CD8-positive, alpha-beta memory T cell (primary cell): ENCODE measurements at regions not wholly inside any gene's neighbourhood (a gene's known extent, or its start where the extent isn't known, plus 50 kb on each side); places are given as distances from the start of the nearest gene placed in this dataset.
A peak's percentile ranks its signal among the peaks of the same experiment; 100 is the strongest.

ENCODE experiments used
- CTCF ChIA-PET: fragments of 350-600 bp; sonication (Branson Sonifier 250); formaldehyde crosslinking; loops from one replicate; lab custom pipeline; 2021; ENCODE audit warnings: antibody characterized with exemption; lab: Charles Lee
- POLR2A ChIA-PET: fragments of 350-600 bp; sonication (Branson Sonifier 250); formaldehyde crosslinking; loops from one replicate; lab custom pipeline; 2021; ENCODE audit warnings: antibody characterized with exemption; lab: Charles Lee
- DNase-seq, 5 donors: peaks; one replicate each; pipeline versions ENCODE4 v3.0.0 to v3.0.0-alpha.2; 2020 to 2022; ENCODE audit warnings: mixed read lengths in 1 of 5
- H3K27ac ChIP-seq: one replicate; pipeline ENCODE4 v1.7.0; 2013; ENCODE audit warnings: low read depth, mild to moderate bottlenecking, low read length, moderate library complexity
- H3K27me3 ChIP-seq: 2 replicates; pipeline ENCODE4 v1.7.0; 2013; ENCODE audit warnings: low read length, mild to moderate bottlenecking; ENCODE audit not compliant: insufficient read depth, poor library complexity, severe bottlenecking
- H3K36me3 ChIP-seq: 2 replicates; pipeline ENCODE4 v1.7.0; 2013; ENCODE audit warnings: mild to moderate bottlenecking, low read length, moderate library complexity; ENCODE audit not compliant: insufficient read depth
- H3K4me1 ChIP-seq: 2 replicates; pipeline ENCODE4 v1.7.0; 2013; ENCODE audit warnings: mild to moderate bottlenecking, low read length, moderate library complexity; ENCODE audit not compliant: insufficient read depth
- H3K4me3 ChIP-seq: 2 replicates; pipeline ENCODE4 v1.7.0; 2013; ENCODE audit warnings: mild to moderate bottlenecking, low read length
- H3K9me3 ChIP-seq: 2 replicates; pipeline ENCODE4 v1.7.0; 2013; ENCODE audit warnings: mild to moderate bottlenecking, low read length
- H3K27ac Mint-ChIP-seq, 8 donors: one replicate each; pipeline ENCODE4 v1.8.0; 2020 to 2021; ENCODE audit warnings: mixed read lengths in 8 of 8, mild to moderate bottlenecking in 6 of 8, inconsistent platforms in 3 of 8, moderate library complexity in 3 of 8
- H3K27me3 Mint-ChIP-seq, 2 donors: one replicate each; pipeline ENCODE4 v1.8.0; 2020 to 2021; ENCODE audit warnings: mixed read lengths in 2 of 2, mild to moderate bottlenecking in 1 of 2, moderate library complexity in 1 of 2
- H3K36me3 Mint-ChIP-seq, 3 donors: one replicate each; pipeline ENCODE4 v1.8.0; 2020 to 2021; ENCODE audit warnings: mixed read lengths in 3 of 3, inconsistent platforms in 1 of 3, mild to moderate bottlenecking in 1 of 3
- H3K4me1 Mint-ChIP-seq, 3 donors: one replicate each; pipeline ENCODE4 v1.8.0; 2020 to 2021; ENCODE audit warnings: mixed read lengths in 3 of 3, inconsistent platforms in 1 of 3, mild to moderate bottlenecking in 1 of 3
- H3K4me3 Mint-ChIP-seq, 7 donors: one replicate each; pipeline ENCODE4 v1.8.0; 2020 to 2021; ENCODE audit warnings: mixed read lengths in 7 of 7, mild to moderate bottlenecking in 6 of 7, moderate library complexity in 4 of 7, inconsistent platforms in 2 of 7
- H3K9me3 Mint-ChIP-seq, 5 donors: one replicate each; pipeline ENCODE4 v1.8.0; 2020 to 2022; ENCODE audit warnings: mixed read lengths in 5 of 5, mild to moderate bottlenecking in 3 of 5, moderate library complexity in 2 of 5, inconsistent platforms in 1 of 5

GRCh38 chr3:151962352-151962751 is 88.9 kb downstream of the SUCNR1 start:
- Mint-ChIP-seq H3K4me1 (no peaks in the 10 kb centered on the region), H3K36me3 (no peaks in the 10 kb centered on the region), H3K9me3 (no peaks in the 10 kb centered on the region), H3K27me3 (peaks cover 1 to 20% of the 10 kb centered on the region in 2 donors), H3K4me3 (no peak overlapping the region), H3K27ac (no peak overlapping the region)
- H3K27me3 ChIP-seq, result no peaks in the 10 kb centered on the region
- H3K4me3 ChIP-seq, result no peak overlapping the region
- H3K4me1 ChIP-seq, result no peaks in the 10 kb centered on the region
- H3K36me3 ChIP-seq, result no peaks in the 10 kb centered on the region
- DNase-seq, result no peak
- no peaks in the 10 kb centered on the region for H3K9me3 ChIP-seq
- ChIA-PET POLR2A (no interaction called here), CTCF (no interaction called here)
- H3K27ac ChIP-seq, result no peak overlapping the region

- CTCF ChIA-PET, result no interaction called here
- POLR2A ChIA-PET, result no interaction called here
Observed at GRCh38 chr3:151962912-151963311, 89.5 kb downstream of the SUCNR1 start.

GRCh38 chr3:151964743-151965142 is 91.3 kb downstream of the SUCNR1 start:
- H3K9me3 ChIP-seq, result no peaks in the 10 kb centered on the region
- H3K27ac Mint-ChIP-seq, result no peak overlapping the region
- no peaks in the 10 kb centered on the region for H3K27me3 ChIP-seq
- no peaks in the 10 kb centered on the region for H3K36me3 Mint-ChIP-seq
- H3K27me3 Mint-ChIP-seq, result peaks cover 6 to 20% of the 10 kb centered on the region in 2 donors
- H3K9me3 Mint-ChIP-seq, result peaks cover 0 to 7% (median 0%) of the 10 kb centered on the region in 5 donors
- peak in 1 of 5 donors; percentile 17 for DNase-seq
- no peak overlapping the region for H3K27ac ChIP-seq
- no peaks in the 10 kb centered on the region for H3K36me3 ChIP-seq
- no peak overlapping the region for H3K4me3 ChIP-seq
- H3K4me1 ChIP-seq, result no peaks in the 10 kb centered on the region
- ChIA-PET CTCF (no interaction called here), POLR2A (no interaction called here)
- H3K4me1 Mint-ChIP-seq, result no peaks in the 10 kb centered on the region
- H3K4me3 Mint-ChIP-seq, result no peak overlapping the region

More at GRCh38 chr3:151962912-151963311, 89.5 kb downstream of the SUCNR1 start:
- no peak overlapping the region for H3K4me3 Mint-ChIP-seq
- Histone ChIP-seq H3K27ac (no peak overlapping the region), H3K4me1 (no peaks in the 10 kb centered on the region), H3K9me3 (no peaks in the 10 kb centered on the region), H3K36me3 (no peaks in the 10 kb centered on the region), H3K27me3 (no peaks in the 10 kb centered on the region), H3K4me3 (no peak overlapping the region)
- H3K27me3 Mint-ChIP-seq, result peaks cover 2 to 20% of the 10 kb centered on the region in 2 donors
- DNase-seq, result no peak
- peaks cover 0 to 4% (median 0%) of the 10 kb centered on the region in 5 donors for H3K9me3 Mint-ChIP-seq
- H3K4me1 Mint-ChIP-seq, result no peaks in the 10 kb centered on the region
- no peak overlapping the region for H3K27ac Mint-ChIP-seq
- no peaks in the 10 kb centered on the region for H3K36me3 Mint-ChIP-seq

- Mint-ChIP-seq H3K9me3 (peaks cover 0 to 7% (median 0%) of the 10 kb centered on the region in 5 donors), H3K36me3 (no peaks in the 10 kb centered on the region), H3K4me1 (no peaks in the 10 kb centered on the region), H3K4me3 (no peak overlapping the region), H3K27me3 (peaks cover 6 to 13% of the 10 kb centered on the region in 2 donors), H3K27ac (no peak overlapping the region)
- Histone ChIP-seq H3K9me3 (no peaks in the 10 kb centered on the region), H3K4me1 (no peaks in the 10 kb centered on the region), H3K27me3 (no peaks in the 10 kb centered on the region), H3K36me3 (no peaks in the 10 kb centered on the region), H3K27ac (no peak overlapping the region), H3K4me3 (no peak overlapping the region)
- CTCF ChIA-PET, result no interaction called here
- DNase-seq, result no peak
- POLR2A ChIA-PET, result no interaction called here
Observed at GRCh38 chr3:151969026-151969642, 95.7 kb downstream of the SUCNR1 start.

- H3K27me3 Mint-ChIP-seq, result peaks cover 3 to 5% of the 10 kb centered on the region in 2 donors
- no peak overlapping the region for H3K4me3 Mint-ChIP-seq
- DNase-seq, result no peak
- Histone ChIP-seq H3K4me1 (no peaks in the 10 kb centered on the region), H3K27me3 (no peaks in the 10 kb centered on the region), H3K9me3 (no peaks in the 10 kb centered on the region), H3K36me3 (no peaks in the 10 kb centered on the region), H3K4me3 (no peak overlapping the region), H3K27ac (no peak overlapping the region)
- no peaks in the 10 kb centered on the region for H3K4me1 Mint-ChIP-seq
- H3K27ac Mint-ChIP-seq, result no peak overlapping the region
- H3K36me3 Mint-ChIP-seq, result no peaks in the 10 kb centered on the region
- peaks cover 0 to 7% (median 0%) of the 10 kb centered on the region in 5 donors for H3K9me3 Mint-ChIP-seq
- POLR2A ChIA-PET, result interaction anchor here (0.5 kb wide), 1 partner anchor 13 kb away, joined by 6 read pairs; no protein-coding TSS in a partner anchor
- CTCF ChIA-PET, result interaction anchor here (1.3 kb wide), 1 partner anchor 14 kb away, joined by 3 read pairs; no protein-coding TSS in a partner anchor
Observed at GRCh38 chr3:151971814-151972579, 98.6 kb downstream of the SUCNR1 start.

GRCh38 chr3:151974067-151974466 is 100.6 kb downstream of the SUCNR1 start:
- Mint-ChIP-seq H3K36me3 (peaks cover 0 to 6% (median 0%) of the 10 kb centered on the region in 3 donors), H3K27me3 (peaks cover 0 to 10% of the 10 kb centered on the region in 2 donors), H3K4me3 (no peak overlapping the region), H3K4me1 (no peaks in the 10 kb centered on the region), H3K27ac (no peak overlapping the region), H3K9me3 (no peaks in the 10 kb centered on the region)
- H3K27ac ChIP-seq, result no peak overlapping the region
- POLR2A ChIA-PET, result no interaction called here
- H3K9me3 ChIP-seq, result no peaks in the 10 kb centered on the region
- H3K4me1 ChIP-seq, result no peaks in the 10 kb centered on the region
- DNase-seq, result no peak
- H3K27me3 ChIP-seq, result no peaks in the 10 kb centered on the region
- CTCF ChIA-PET, result no interaction called here
- H3K4me3 ChIP-seq, result no peak overlapping the region
- H3K36me3 ChIP-seq, result no peaks in the 10 kb centered on the region

- H3K4me3 ChIP-seq, result no peak overlapping the region
- H3K27ac ChIP-seq, result no peak overlapping the region
- peaks cover 0 to 8% (median 0%) of the 10 kb centered on the region in 3 donors for H3K36me3 Mint-ChIP-seq
- no peaks in the 10 kb centered on the region for H3K36me3 ChIP-seq
- H3K4me1 ChIP-seq, result no peaks in the 10 kb centered on the region
- peaks cover 0 to 11% of the 10 kb centered on the region in 2 donors for H3K27me3 Mint-ChIP-seq
- no peaks in the 10 kb centered on the region for H3K27me3 ChIP-seq
- no peak overlapping the region for H3K27ac Mint-ChIP-seq
- no peak overlapping the region for H3K4me3 Mint-ChIP-seq
- ChIA-PET POLR2A (no interaction called here), CTCF (no interaction called here)
- peaks cover 0 to 2% (median 0%) of the 10 kb centered on the region in 5 donors for H3K9me3 Mint-ChIP-seq
- H3K9me3 ChIP-seq, result no peaks in the 10 kb centered on the region
- no peaks in the 10 kb centered on the region for H3K4me1 Mint-ChIP-seq
- no peak for DNase-seq
Observed at GRCh38 chr3:151976211-151977050, 103.0 kb downstream of the SUCNR1 start.
